Right forelimb (tissue), 1 donor: ENCODE measurements at regions not wholly inside any gene's neighbourhood (a gene's known extent, or its start where the extent isn't known, plus 50 kb on each side); places are given as distances from the start of the nearest gene placed in this dataset.

Source experiments
- DNase-seq: peaks from one replicate; pipeline ENCODE4 v3.0.0-alpha.2; 2018

- DNase-seq: no peak
These were observed 78.4 kb downstream of the MACIR start for GRCh38 chr5:103336941-103337340.

- DNase-seq: no peak
These were observed 74.8 kb downstream of the MACIR start for GRCh38 chr5:103333376-103333775.

- no peak for DNase-seq
These were observed 72.3 kb downstream of the MACIR start for GRCh38 chr5:103330875-103331274.
